Colonic mucosa (tissue), 4 donors: ENCODE measurements at regions not wholly inside any gene's neighbourhood (a gene's known extent, or its start where the extent isn't known, plus 50 kb on each side); places are given as distances from the start of the nearest gene placed in this dataset.

Experiments used
- DNase-seq: peaks from one replicate; pipeline ENCODE4 v3.0.0-alpha.2; 2020
- H3K27ac ChIP-seq: fragments of 200-600 bp; one replicate; pipeline ENCODE4 v1.8.0; 2021
- H3K27me3 ChIP-seq: fragments of 200-600 bp; one replicate; pipeline ENCODE4 v1.8.0; 2021
- H3K36me3 ChIP-seq: fragments of 200-600 bp; one replicate; pipeline ENCODE4 v1.8.0; 2021
- H3K4me1 ChIP-seq: fragments of 200-600 bp; one replicate; pipeline ENCODE4 v1.8.0; 2021; ENCODE audit warnings: mild to moderate bottlenecking
- H3K4me3 ChIP-seq: fragments of 200-600 bp; one replicate; pipeline ENCODE4 v1.8.0; 2021
- H3K9ac ChIP-seq, 2 donors: one replicate each; pipeline ENCODE4 v1.7.0; 2013; ENCODE audit warnings: control low read depth in 2 of 2, low read depth in 2 of 2, low read length in 2 of 2
- H3K9me3 ChIP-seq: fragments of 200-600 bp; one replicate; pipeline ENCODE4 v1.8.0; 2021
- intact Hi-C: fragments of 100-400 bp; cut with DNase I; formaldehyde crosslinking; loops from one replicate; pipeline ENCODE4 v1.14.1; 2022
- TF ChIP-seq, protein P1 (sequence below): fragments of 200-600 bp; IDR thresholded peaks from one replicate; pipeline ENCODE4 v1.8.0; 2022; ENCODE audit warnings: antibody characterized with exemption, mild to moderate bottlenecking
- donor health status: healthy.
- donor health status: DM: no; HTN: no; CAD: no.
- donor health status: DM: no; HTN: no; CAD: no.

DNA sequence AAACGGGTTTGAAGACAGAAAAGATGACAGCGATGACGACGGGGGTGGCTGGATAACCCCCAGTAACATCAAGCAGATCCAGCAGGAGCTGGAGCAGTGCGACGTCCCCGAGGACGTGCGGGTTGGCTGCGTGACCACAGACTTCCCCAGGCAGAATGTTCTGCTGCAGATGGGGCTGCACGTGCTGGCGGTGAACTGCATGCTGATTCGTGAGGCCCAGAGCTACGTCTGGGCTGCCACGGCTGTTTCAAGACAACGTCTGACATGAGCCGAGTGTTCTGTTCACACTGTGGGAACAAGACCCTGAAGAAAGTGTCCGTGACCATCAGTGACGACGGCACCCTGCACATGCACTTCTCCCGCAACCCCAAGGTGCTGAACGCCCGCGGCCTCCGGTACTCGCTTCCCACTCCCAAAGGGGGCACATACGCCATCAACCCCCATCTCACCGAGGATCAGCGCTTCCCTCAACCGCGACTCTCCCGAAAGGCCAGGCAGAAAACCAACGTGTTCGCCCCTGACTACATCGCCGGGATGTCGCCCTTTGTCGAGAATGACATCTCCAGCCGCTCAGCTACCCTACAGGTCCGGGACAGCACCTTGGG is 319.2 kb upstream of the SLC7A11 start:
- Histone ChIP-seq H3K27ac (no peak overlapping the region), H3K36me3 (no peaks in the 10 kb centered on the region), H3K27me3 (no peaks in the 10 kb centered on the region), H3K4me3 (no peak overlapping the region), H3K4me1 (no peaks in the 10 kb centered on the region), H3K9me3 (no peaks in the 10 kb centered on the region), H3K9ac (no peak overlapping the region)
- TF ChIP-seq, protein P1, sequence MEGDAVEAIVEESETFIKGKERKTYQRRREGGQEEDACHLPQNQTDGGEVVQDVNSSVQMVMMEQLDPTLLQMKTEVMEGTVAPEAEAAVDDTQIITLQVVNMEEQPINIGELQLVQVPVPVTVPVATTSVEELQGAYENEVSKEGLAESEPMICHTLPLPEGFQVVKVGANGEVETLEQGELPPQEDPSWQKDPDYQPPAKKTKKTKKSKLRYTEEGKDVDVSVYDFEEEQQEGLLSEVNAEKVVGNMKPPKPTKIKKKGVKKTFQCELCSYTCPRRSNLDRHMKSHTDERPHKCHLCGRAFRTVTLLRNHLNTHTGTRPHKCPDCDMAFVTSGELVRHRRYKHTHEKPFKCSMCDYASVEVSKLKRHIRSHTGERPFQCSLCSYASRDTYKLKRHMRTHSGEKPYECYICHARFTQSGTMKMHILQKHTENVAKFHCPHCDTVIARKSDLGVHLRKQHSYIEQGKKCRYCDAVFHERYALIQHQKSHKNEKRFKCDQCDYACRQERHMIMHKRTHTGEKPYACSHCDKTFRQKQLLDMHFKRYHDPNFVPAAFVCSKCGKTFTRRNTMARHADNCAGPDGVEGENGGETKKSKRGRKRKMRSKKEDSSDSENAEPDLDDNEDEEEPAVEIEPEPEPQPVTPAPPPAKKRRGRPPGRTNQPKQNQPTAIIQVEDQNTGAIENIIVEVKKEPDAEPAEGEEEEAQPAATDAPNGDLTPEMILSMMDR: no peak
- intact Hi-C loops: no loop called here
- no peak for DNase-seq

DNA sequence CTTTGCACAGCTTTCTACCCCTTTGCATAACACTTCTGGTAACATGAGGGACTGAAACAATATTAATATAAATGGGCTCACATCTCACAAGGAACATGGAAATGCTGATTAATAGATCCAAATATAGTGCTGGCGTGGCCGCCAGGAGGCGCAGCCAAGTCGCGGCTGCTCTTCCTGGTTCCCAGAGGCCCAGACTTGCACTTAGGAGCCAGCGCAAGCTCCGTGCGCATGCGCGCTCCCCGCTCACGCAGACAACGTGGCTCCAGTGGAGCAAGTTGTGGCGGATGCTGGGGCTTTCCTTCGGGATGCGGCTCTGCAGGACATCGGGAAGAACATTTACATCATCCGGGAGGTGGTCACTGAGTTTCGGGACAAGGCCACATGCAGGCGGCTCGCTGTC is 318.3 kb upstream of the SLC7A11 start:
- TF ChIP-seq, protein P1: no peak
- H3K36me3 ChIP-seq: no peaks in the 10 kb centered on the region
- no peak overlapping the region for H3K4me3 ChIP-seq
- no peaks in the 10 kb centered on the region for H3K27me3 ChIP-seq
- no peak overlapping the region for H3K9ac ChIP-seq
- intact Hi-C loops: no loop called here
- no peaks in the 10 kb centered on the region for H3K4me1 ChIP-seq
- DNase-seq: no peak
- H3K27ac ChIP-seq: no peak overlapping the region
- no peaks in the 10 kb centered on the region for H3K9me3 ChIP-seq

- Histone ChIP-seq H3K4me1 (no peaks in the 10 kb centered on the region), H3K4me3 (no peak overlapping the region), H3K27me3 (no peaks in the 10 kb centered on the region), H3K36me3 (no peaks in the 10 kb centered on the region), H3K9me3 (no peaks in the 10 kb centered on the region), H3K27ac (no peak overlapping the region), H3K9ac (no peak overlapping the region)
- intact Hi-C loops: no loop called here
- no peak for DNase-seq
- TF ChIP-seq, protein P1: no peak
Observed at GRCh38 chr4:138558886-138559285, 316.7 kb upstream of the SLC7A11 start.

DNA sequence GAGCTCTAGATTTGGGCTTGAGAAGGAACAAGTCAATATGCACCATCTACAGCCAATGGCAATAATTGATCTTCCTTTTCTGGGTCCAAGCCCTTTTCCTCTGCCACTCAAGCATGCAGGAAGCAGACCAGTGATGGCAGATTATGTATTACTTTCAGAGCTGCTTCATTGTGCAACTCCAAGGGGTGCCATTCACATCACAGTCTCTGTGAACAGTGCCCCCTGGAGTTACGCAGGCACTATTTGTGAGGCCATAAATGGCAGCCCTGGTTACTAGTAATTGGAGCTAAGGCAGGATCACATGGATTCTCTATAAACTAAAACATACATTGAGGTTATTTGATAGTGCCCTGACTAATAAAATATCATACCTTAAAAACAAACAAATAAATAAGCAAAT is 313.4 kb upstream of the SLC7A11 start:
- no peaks in the 10 kb centered on the region for H3K27me3 ChIP-seq
- TF ChIP-seq, protein P1: no peak
- H3K36me3 ChIP-seq: no peaks in the 10 kb centered on the region
- no peak overlapping the region for H3K4me3 ChIP-seq
- intact Hi-C loops: no loop called here
- no peaks in the 10 kb centered on the region for H3K4me1 ChIP-seq
- no peak overlapping the region for H3K27ac ChIP-seq
- H3K9me3 ChIP-seq: no peaks in the 10 kb centered on the region
- no peak overlapping the region for H3K9ac ChIP-seq
- no peak for DNase-seq

DNA sequence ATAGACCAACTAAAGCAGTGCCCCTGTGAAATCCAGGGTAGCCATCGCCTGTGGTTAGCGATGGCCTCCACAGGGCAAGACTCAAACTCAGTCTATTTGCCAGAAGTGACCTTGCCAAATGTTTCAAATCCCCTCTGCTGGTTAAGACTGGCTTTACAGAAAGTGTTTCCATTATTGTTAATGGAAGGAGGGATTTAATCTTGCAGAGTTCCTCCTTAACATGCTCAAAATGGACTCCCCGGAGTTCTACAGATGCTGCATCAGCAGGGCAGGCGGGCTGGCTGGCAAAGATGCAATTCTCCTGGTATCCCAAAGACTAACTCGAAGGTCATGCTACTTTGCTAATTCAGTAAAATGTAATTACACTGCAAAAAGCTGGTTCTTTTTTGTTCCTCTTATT is 313.0 kb upstream of the SLC7A11 start:
- TF ChIP-seq, protein P1: no peak
- H3K4me1 ChIP-seq: no peaks in the 10 kb centered on the region
- intact Hi-C loops: no loop called here
- no peak overlapping the region for H3K4me3 ChIP-seq
- no peak for DNase-seq
- H3K36me3 ChIP-seq: no peaks in the 10 kb centered on the region
- H3K9ac ChIP-seq: no peak overlapping the region
- no peak overlapping the region for H3K27ac ChIP-seq
- H3K27me3 ChIP-seq: no peaks in the 10 kb centered on the region
- no peaks in the 10 kb centered on the region for H3K9me3 ChIP-seq
